NCI-H2029 treated with DMSO at 0.1 percent for 48 hours (cell line): ENCODE measurements at regions not wholly inside any gene's neighbourhood (a gene's known extent, or its start where the extent isn't known, plus 50 kb on each side); places are given as distances from the start of the nearest gene placed in this dataset.

Source experiments
- DNase-seq: peaks from one replicate; lab custom pipeline; 2025; lab: John Stamatoyannopoulos, UW

GRCh38 chr12:125225641-125226040, 160.4 kb downstream of the AACS start:
- DNase-seq = no peak

DNA sequence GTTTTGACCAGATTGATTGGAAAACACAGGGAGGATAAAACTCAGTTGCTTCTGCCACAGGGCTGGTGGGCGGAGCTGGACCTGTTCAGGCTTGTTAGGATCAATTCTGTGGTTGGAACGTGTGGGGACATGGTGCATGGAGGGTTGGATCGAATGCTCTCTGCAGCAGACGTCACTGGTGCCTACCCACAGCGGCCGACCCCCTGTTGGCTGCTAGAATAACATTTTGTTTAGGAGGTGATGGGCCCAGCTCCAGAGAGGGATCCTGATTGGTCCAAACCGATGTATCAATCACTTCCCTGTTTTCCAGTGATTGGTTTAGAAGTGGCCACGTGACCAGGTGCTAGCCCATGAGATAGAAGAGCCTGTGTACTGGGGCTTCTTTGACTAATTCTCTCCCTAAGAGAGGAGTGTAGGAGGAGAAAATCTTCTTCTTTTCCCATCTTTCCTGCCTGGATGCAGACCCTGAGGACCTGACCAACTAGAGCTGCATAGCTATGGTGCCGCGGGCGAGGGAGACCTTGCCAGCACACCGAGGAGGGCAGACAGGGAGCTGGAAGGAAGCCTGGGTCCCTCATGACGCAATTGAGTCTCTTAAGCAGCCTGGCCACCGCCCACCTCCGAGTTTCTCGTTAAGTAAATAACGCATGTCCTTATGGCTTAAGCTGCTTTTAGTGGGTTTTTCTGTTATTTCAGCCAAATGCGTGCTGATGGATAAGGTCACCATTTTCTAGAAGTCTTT, 163.5 kb downstream of the AACS start:
- DNase-seq = no peak

DNA sequence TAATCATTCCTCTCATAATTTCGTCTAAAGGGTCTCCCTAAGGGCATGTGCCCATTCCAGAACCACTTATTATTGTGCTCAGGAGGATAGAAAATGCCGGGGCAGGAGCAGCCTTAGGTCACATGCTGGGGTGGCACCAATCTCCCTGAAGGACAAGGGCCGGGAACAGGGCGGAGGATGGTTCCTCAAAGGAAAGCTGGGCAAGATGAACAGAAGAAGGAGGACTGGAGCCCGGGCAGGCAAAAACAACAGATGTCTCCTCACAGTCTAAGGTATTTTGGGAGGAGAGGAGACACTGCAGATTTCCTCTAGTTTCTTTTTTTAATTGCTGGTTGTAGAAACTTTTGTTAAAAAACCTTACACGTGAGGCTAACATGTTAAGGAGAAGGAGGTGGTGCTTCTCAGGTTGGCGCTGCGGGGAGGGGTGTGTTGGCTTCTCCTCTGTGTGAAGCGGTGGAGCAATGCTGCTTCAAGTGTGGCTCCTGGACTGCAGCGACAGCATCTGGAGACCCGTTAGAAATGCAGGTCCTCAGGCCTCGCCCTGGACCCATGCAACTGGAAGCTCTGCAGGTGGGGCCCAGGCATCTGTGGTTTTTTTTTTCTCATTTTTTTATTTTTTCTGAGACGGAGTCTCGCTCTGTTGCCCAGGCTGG, 164.8 kb downstream of the AACS start:
- no peak for DNase-seq

DNA sequence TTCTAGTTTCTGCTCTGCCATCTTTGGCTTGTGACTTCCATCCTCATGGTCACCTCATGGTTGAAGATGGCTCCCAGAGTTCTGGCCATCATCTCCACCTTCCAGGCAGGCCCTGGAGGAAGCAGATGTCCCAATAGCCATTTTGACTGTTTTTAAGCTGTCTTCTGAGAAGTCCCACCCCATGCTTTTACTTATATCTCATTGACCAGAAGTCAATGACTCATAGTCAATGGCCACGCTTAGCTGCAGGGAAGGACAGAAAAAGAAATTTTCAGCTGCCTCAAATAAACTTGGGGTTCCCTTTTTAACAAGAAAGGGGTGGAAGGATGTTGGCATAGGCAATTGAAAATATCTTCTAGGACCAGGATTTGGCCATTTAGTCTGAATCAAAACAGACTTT, 168.1 kb downstream of the AACS start:
- DNase-seq = no peak

DNA sequence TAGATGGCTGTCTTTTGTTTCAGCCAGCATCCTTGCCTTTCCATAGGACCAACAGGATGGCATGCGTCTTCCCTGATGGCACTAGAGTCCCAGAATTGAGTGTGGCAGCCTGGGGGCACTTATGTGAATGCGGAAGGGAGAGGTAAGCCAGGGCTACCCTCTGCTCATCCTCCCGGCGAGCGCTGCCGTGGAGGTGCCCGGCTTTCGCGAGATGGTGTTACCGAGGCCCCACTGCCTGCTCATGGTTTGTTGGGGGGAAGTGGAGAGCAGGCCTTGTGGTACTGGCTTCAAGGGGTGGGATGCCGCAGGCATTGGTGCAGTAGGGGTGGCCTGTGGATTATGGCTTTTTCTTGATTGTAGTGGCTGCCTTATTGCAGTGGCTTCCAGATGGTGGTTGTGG, 174.3 kb downstream of the AACS start:
- no peak for DNase-seq

DNA sequence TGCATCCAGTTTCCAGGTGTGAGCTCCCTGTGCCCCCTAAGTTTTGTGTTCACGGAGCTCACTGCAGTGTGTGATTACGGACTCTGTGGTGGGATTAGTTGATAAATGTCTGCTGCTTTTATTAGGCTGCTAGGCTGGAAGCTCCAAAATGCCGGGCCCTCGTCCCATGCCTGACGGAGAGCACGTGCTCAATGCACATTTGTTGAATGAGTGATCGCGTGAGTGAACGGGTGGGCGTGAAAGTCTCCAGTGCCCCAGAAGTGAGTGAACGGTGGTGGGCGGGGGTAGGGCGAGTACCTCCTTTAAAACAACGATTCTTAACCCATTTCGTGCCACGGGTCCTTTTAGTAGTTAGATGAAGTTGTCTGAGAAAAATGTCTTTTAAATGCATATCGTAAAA, 175.5 kb downstream of the AACS start:
- DNase-seq = no peak

- DNase-seq = no peak
These were observed 178.6 kb downstream of the AACS start for GRCh38 chr12:125243811-125244210.

DNA sequence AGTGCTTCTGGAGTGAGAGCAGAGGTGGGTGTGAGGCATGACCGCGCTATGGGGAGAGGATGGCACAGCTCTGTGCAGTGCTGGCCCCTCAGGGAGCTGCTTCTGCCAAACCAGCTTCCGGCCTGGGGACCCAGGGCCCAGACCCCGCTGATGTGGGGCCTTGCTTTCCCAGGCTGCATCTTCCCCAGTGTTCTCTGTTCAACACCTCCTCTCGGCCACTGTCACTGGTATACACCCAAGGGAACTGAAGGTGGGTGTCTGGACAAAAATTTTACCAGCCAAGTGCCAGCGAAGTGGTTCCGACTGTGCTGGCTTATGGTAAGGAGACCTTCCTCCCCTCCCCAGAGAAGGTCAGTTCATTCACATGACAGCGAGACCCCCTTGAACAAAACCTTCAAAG, 179.1 kb downstream of the AACS start:
- no peak for DNase-seq

DNA sequence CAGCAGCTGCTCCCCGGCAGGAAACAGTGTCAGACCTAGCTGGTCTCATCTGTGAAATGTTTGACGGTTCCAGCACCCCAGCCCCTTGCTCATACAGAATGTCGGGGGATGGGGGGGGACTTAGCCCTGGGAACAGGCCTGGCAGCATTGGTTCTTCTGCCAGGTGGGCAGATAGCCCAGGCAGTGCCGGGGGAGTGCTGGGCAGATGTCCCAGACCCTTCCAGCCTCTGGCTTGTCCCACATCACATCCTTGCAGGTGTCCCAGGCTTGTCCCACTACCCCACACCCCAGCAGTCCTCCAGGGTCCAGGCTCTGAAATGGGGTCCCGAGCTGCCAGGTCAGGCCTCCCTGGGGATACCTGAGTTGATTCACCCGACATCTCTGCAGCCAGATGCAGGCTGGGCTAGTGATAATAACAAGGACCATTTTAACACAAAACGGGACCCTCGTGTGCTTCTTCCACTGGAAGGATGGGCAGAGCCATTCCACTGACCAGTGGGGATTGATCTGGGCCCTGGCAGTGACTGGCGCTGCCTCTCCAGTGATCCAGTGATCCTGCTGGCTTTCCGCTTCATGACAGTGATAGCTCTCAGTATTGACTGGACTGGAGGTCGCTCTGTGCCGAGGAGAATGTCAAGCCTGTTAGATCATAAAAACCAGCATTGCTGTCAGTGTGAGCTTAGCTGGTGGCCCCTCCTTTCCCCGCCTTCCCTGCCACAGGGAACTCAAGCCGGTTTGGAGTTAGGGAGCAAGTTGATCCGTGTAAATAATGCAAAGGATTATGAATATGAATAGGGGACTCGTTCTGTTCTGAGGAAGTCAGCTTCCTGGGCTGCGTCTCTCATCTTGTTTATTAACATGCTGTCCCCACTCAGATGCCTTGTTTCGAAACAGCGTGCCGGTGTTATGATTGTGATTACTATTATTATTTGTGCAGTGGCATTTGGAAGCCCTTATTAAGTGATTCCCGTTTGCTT, 180.6 kb downstream of the AACS start:
- no peak for DNase-seq

DNA sequence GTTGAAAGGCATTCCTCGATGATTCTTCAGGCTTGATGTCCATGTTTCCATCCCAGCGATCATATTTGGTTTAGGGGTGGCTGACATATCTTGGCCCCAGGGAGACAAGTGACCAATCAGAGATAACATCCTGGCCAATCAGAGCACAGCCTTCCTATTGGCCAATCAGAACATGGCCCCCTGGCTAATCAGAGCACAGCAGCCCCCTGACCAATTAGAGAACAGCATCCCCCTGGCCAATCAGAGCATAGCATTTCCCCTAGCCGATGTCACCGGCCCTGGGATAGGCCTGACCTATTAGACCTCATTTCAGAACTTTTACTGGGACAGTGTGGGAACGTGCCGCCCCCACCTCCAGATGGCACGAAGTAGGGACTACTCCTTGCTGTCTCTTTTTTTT, 182.2 kb downstream of the AACS start:
- no peak for DNase-seq

- no peak for DNase-seq
These were observed 184.0 kb downstream of the AACS start for GRCh38 chr12:125249066-125249824.

DNA sequence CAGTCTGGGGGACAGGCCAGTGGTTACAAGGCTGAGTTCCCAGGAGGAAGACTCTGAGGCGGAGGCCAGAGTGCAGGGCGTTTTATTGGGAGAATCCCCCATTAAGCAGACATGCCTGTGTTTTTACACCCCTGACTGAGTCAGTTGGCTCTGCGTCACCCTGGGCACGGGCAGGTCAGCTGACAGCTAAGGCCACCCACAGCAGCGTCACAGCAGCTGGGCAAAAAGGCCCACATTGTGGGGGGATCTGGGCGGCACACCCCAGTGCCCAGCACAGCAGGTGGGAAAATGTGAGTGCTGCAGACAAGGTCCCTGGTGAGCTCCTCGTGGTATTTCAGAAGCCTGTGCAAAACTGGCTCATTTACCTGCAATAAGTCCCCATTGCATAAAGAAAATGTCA, 184.7 kb downstream of the AACS start:
- DNase-seq = no peak

DNA sequence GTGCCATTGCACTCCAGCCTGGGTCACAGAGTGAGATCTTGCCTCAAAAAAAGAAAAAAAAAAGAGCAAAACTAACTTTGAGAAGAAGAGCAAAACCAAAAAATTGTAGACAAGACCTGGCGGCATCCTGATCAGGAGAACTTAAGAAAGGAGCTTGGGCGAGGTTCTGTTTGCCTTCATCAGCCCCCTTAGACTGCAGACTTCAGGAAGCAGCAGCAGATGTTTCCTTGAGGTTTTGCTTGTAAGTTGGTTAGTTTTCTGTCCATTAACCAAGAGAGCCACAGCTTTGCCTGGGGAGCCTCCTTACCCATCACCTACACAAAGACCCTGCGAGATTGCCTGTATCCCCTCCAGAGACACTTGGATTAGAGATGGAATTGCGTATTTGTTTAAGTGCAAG, 189.0 kb downstream of the AACS start:
- no peak for DNase-seq

GRCh38 chr12:125254856-125255255, 189.6 kb downstream of the AACS start:
- DNase-seq = no peak

DNA sequence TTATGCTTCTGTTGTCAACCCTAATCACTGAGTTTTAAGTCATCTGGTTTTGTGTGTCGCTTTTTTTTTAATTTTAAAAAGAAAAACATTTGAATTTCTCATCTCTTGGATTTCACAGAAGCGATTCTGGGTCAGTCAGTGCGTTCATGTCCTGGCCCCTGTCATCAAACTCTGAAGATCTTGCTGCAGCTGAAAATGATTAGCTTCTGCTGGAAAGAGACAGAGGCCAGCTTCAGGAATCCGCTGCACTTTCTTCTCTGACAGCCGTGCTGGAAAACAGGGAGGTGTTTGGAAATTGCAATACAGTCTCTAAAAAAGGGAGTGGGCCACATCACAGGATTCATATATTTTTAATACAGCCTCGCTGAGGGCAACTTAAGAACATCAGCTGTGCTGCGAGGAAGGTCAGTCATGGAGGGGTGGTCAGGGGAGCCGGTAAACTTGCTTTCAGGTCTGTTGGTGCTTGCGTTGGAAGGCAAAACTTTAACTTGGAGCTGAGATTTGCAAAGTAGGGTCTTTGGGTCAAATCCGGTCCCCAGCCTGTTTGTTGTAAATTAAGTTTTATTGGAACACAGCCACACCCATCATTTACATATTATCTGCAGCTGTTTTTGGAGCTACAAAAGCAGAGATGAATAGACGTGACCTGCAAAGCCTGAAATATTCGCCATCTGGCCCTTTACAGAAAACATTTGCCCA, 190.8 kb downstream of the AACS start:
- no peak for DNase-seq

- no peak for DNase-seq
These were observed 191.3 kb downstream of the AACS start for GRCh38 chr12:125256634-125256936.

GRCh38 chr12:125259178-125259867, 194.1 kb downstream of the AACS start:
- no peak for DNase-seq

DNA sequence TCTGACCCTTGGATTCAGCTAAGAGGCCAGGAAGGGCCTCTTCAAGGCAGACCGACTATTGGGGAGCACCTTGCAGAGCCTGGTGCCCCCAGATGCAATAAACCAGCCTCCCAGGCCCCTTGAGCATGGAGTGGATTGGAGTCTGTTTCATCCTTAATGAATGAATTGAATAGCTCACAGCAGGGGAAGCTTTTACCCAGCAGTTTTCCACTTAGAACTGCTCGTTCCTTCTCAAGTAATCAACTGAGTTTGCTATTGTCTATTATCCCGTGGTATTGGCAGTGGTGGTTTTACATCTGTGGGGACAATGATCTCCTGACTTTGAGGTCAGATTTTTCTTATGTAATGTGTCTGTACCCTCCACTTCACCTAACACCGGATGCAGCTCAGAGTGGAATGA, 197.6 kb downstream of the AACS start:
- DNase-seq = no peak

DNA sequence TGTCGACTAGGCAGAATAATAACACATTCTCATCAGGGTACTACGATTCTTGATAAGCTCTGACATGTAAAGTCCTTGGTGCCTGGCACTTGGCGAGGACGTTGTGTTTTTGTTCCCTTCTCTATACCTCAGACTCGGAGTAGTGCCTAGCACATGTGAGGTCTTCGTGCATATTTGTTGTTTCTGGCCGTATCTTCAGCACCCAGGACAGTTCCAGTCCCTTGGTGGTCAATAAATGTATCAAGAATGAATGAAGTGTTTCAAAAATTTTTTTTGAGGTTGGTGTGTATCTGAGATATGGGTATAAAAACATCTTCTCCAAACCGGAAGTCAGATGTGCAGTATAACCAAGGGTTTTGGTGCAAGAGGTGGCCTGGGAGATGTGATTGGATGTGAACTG, 198.2 kb downstream of the AACS start:
- DNase-seq = no peak

DNA sequence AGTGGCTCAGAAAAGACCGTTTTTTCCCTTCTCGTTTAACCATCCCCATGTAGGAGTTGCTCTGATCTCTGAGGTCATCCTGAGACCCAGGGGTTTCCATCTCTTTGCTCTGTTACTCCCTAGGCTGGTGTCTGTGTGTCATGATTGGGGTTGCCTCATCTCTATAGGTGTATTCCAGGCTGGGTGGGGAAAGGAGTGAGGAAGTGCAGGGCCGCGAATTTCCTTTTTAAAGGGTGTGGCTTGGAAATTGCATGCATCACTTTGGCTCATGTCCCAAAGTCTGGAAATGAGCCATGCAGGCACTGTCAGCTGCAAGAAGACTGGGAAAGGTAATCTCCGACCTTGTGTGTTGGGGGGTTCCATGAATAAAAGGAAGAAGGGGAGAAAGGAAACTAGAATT, 201.9 kb downstream of the AACS start:
- no peak for DNase-seq

DNA sequence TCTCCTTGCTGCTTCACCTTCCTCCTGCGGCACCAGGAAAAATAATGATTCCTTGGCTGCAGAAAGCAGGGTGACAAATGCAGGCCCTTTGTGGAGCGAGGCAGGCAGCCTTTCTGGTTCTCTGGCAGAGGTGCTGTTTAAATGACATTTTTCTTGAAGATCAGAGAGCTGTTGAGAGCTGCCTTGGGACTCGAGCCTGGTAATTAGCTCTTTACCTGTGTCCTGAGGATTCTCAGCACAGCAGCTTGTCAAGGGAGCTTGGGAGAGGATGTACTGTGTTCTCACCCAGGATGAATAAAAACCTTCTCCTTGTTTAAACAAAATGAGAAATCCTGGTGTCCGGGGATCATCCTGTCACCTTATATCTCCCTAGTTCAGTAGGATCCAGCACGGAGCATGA, 204.0 kb downstream of the AACS start:
- no peak for DNase-seq
